ENCODE measurements at regions not wholly inside any gene's neighbourhood (a gene's known extent, or its start where the extent isn't known, plus 50 kb on each side); places are given as distances from the start of the nearest gene placed in this dataset.

- Histone ChIP-seq H3K4me2 (ENCODE audit: control insufficient read depth, extremely low read depth, insufficient read depth, low read depth, low read length) (no peak overlapping the region), H2AFZ (ENCODE audit: control insufficient read depth, low read length) (no peak overlapping the region), H3K9me3 (ENCODE audit: control insufficient read depth, low read depth, low read length) (no peaks in the 10 kb centered on the region), H3K79me2 (ENCODE audit: control insufficient read depth, insufficient read depth, low read length) (no peaks in the 10 kb centered on the region), H3K27me3 (ENCODE audit: control insufficient read depth, extremely low read depth, insufficient read depth, low read length) (no peaks in the 10 kb centered on the region), H3K9ac (ENCODE audit: control insufficient read depth, extremely low read depth, insufficient read depth, low read length) (no peak overlapping the region), H4K20me1 (ENCODE audit: control insufficient read depth, extremely low read depth, insufficient read depth, low read length) (no peaks in the 10 kb centered on the region), H3K4me1 (ENCODE audit: control insufficient read depth, extremely low read depth, insufficient read depth, low read length) (no peaks in the 10 kb centered on the region), H3K27ac (ENCODE audit: control insufficient read depth, insufficient read depth, low read length) (no peak overlapping the region), H3K4me3 (ENCODE audit: control insufficient read depth in 2 of 3, extremely low read depth in 1 of 3, insufficient read depth in 2 of 3, low read depth in 1 of 3, low read length in 3 of 3) (no peak overlapping the region), H3K9me1 (ENCODE audit: control insufficient read depth, extremely low read depth, insufficient read depth, low read length) (no peaks in the 10 kb centered on the region), H3K36me3 (ENCODE audit: control insufficient read depth in 2 of 2, extremely low read depth in 1 of 2, insufficient read depth in 2 of 2, low read length in 2 of 2) (no peaks in the 10 kb centered on the region)
- FAIRE-seq (no peak), DNase-seq (ENCODE audit: low read depth, low spot score) (no peak)
- no peak for TF ChIP-seq CTCF (optimal IDR thresholded peaks at IDR 0.05 in 1 of 3, IDR thresholded peaks at IDR 0.05 in 1 of 3, conservative IDR thresholded peaks at IDR 0.05 in 1 of 3; ENCODE audit: extremely low read depth in 1 of 3, insufficient read depth in 2 of 3, low read length in 3 of 3)
- no peak for TF ChIP-seq EZH2 (IDR thresholded peaks at IDR 0.05; ENCODE audit: low read length)
- dilution Hi-C loops (cut with MboI; ENCODE audit: extremely low pct_ligation_motif_present, low sequenced_read_pairs) = no loop called here
These were observed 271.7 kb upstream of the MKLN1 start for GRCh38 chr7:131056007-131056406.

DNA sequence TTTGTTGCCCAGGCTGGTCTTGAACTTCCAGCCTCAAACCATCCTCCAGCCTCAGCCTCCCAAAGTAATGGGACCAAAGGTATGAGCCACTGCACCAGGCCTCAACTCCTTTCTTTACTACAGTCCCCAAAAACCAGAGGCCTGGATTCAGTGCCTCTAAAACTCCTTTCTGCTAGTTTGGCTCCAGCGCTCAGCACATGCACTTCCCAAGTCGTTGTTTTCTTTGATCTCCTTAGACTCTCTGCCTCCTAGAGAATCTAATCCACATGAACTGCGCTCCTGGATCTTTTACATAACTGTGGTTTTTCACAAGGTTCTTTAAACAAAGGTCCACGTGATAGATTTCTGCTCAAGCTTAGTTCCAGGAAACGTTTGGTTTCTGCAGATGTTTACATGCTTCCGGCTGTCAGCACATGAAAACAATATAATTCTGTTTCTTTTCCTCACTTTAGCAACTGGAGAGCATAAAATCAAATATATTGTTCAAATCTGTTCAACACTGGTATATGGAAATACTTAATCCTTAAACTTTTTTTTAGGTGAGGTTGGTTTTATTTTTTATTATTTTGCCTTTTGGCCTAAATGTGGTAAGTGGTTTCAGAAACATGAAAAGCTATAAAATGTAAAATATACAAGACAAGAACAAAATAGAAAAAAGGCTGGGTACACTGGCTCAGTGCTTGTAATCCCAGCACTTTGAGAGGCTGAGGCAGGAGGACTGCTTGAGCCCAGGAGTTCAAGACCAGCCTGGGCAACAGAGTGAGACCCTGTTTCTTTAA, 270.5 kb upstream of the MKLN1 start:
- H3K27me3 ChIP-seq (ENCODE audit: control insufficient read depth, extremely low read depth, insufficient read depth, low read length) = no peaks in the 10 kb centered on the region
- no peak overlapping the region for H3K9ac ChIP-seq (ENCODE audit: control insufficient read depth, extremely low read depth, insufficient read depth, low read length)
- no peaks in the 10 kb centered on the region for H3K9me1 ChIP-seq (ENCODE audit: control insufficient read depth, extremely low read depth, insufficient read depth, low read length)
- H4K20me1 ChIP-seq (ENCODE audit: control insufficient read depth, extremely low read depth, insufficient read depth, low read length) = no peaks in the 10 kb centered on the region
- no peaks in the 10 kb centered on the region for H3K4me1 ChIP-seq (ENCODE audit: control insufficient read depth, extremely low read depth, insufficient read depth, low read length)
- no peaks in the 10 kb centered on the region for H3K9me3 ChIP-seq (ENCODE audit: control insufficient read depth, low read depth, low read length)
- H3K4me2 ChIP-seq (ENCODE audit: control insufficient read depth, extremely low read depth, insufficient read depth, low read depth, low read length) = no peak overlapping the region
- FAIRE-seq (no peak), DNase-seq (ENCODE audit: low read depth, low spot score) (no peak)
- dilution Hi-C loops (cut with MboI; ENCODE audit: extremely low pct_ligation_motif_present, low sequenced_read_pairs) = no loop called here
- no peak overlapping the region for H3K27ac ChIP-seq (ENCODE audit: control insufficient read depth, insufficient read depth, low read length)
- TF ChIP-seq EZH2 (IDR thresholded peaks at IDR 0.05; ENCODE audit: low read length) (no peak), CTCF (optimal IDR thresholded peaks at IDR 0.05 in 1 of 3, IDR thresholded peaks at IDR 0.05 in 1 of 3, conservative IDR thresholded peaks at IDR 0.05 in 1 of 3; ENCODE audit: extremely low read depth in 1 of 3, insufficient read depth in 2 of 3, low read length in 3 of 3) (no peak)
- H3K79me2 ChIP-seq (ENCODE audit: control insufficient read depth, insufficient read depth, low read length) = no peaks in the 10 kb centered on the region
- no peak overlapping the region for H3K4me3 ChIP-seq (ENCODE audit: control insufficient read depth in 2 of 3, extremely low read depth in 1 of 3, insufficient read depth in 2 of 3, low read depth in 1 of 3, low read length in 3 of 3)
- no peaks in the 10 kb centered on the region for H3K36me3 ChIP-seq (ENCODE audit: control insufficient read depth in 2 of 2, extremely low read depth in 1 of 2, insufficient read depth in 2 of 2, low read length in 2 of 2)
- H2AFZ ChIP-seq (ENCODE audit: control insufficient read depth, low read length) = no peak overlapping the region

All from keratinocyte (primary cell).